Osteoblast (primary cell): ENCODE measurements at regions not wholly inside any gene's neighbourhood (a gene's known extent, or its start where the extent isn't known, plus 50 kb on each side); places are given as distances from the start of the nearest gene placed in this dataset.
"Not testable (repeated sequence)": the region's sequence is repeated elsewhere in the genome, so short reads cannot be mapped to it uniquely, and the experiment has no call there.

Source experiments
- DNase-seq: peaks from one replicate; pipeline ENCODE4 v3.0.0; 2011; ENCODE audit warnings: low spot score, mixed read lengths; ENCODE audit not compliant: insufficient read length; ENCODE audit errors: missing footprints
- H2AFZ ChIP-seq: 2 replicates; pipeline ENCODE4 v1.6.0; 2011; ENCODE audit warnings: mild to moderate bottlenecking, low read length
- H3K27ac ChIP-seq: 2 replicates; pipeline ENCODE4 v1.5.1; 2011; ENCODE audit warnings: mild to moderate bottlenecking, low read depth, low read length, moderate library complexity
- H3K27me3 ChIP-seq: 2 replicates; pipeline ENCODE4 v1.6.0; 2012; ENCODE audit warnings: mild to moderate bottlenecking, control low read depth, inconsistent platforms, low read length, moderate library complexity; ENCODE audit not compliant: insufficient read depth
- H3K36me3 ChIP-seq: 2 replicates; pipeline ENCODE4 v1.5.1; 2011; ENCODE audit warnings: mild to moderate bottlenecking, low read length, control low read depth, moderate library complexity; ENCODE audit not compliant: insufficient read depth
- H3K4me1 ChIP-seq: 2 replicates; pipeline ENCODE4 v1.5.1; 2011; ENCODE audit warnings: mild to moderate bottlenecking, low read length, control low read depth, moderate library complexity; ENCODE audit not compliant: insufficient read depth
- H3K4me2 ChIP-seq: 2 replicates; pipeline ENCODE4 v1.6.0; 2011; ENCODE audit warnings: mild to moderate bottlenecking, low read length; ENCODE audit not compliant: insufficient read depth
- H3K4me3 ChIP-seq: fragments of 200-600 bp; sonication (generic); 3 replicates; pipeline ENCODE4 v1.5.1; 2012; ENCODE audit warnings: mild to moderate bottlenecking, low read length, inconsistent platforms; ENCODE audit not compliant: insufficient read depth
- H3K79me2 ChIP-seq: 2 replicates; pipeline ENCODE4 v1.6.0; 2012; ENCODE audit warnings: mild to moderate bottlenecking, low read length, control low read depth, inconsistent platforms; ENCODE audit not compliant: insufficient read depth
- H3K9me3 ChIP-seq: 2 replicates; pipeline ENCODE4 v1.5.1; 2011; ENCODE audit warnings: low read depth, low read length, control low read depth
- H4K20me1 ChIP-seq: 2 replicates; pipeline ENCODE4 v1.6.0; 2012; ENCODE audit warnings: mild to moderate bottlenecking, low read length, control low read depth; ENCODE audit not compliant: insufficient read depth
- TF ChIP-seq, protein P1 (sequence below): IDR thresholded peaks from 2 replicates; pipeline ENCODE4 v1.5.1; 2011; ENCODE audit warnings: mild to moderate bottlenecking, low read depth, low read length, moderate library complexity; ENCODE audit errors: extremely low read depth

DNA sequence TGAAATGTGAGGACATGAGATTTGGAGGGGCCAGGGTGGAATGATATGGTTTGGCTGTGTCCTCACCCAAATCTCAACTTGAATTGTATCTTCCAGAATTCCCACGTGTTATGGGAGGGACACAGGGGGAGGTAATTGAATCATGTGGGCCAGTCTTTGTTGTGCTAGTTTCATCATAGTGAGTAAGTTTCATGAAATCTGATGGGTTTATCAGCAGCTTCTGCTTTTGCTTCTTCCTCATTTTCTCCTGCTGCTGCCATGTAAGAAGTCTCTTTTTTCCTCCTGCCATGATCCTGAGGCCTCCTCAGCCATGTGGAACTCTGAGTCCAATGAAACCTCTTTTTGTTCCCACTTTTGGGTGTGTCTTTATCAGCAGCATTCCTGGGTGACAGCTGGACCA, 104.3 kb upstream of the UNC5B start:
- H2AFZ ChIP-seq, H3K27ac ChIP-seq, H4K20me1 ChIP-seq, H3K79me2 ChIP-seq, H3K4me2 ChIP-seq, H3K4me3 ChIP-seq, H3K4me1 ChIP-seq, DNase-seq, H3K9me3 ChIP-seq, H3K36me3 ChIP-seq: not testable (repeated sequence)
- peaks cover 17% of the 10 kb centered on the region for H3K27me3 ChIP-seq

DNA sequence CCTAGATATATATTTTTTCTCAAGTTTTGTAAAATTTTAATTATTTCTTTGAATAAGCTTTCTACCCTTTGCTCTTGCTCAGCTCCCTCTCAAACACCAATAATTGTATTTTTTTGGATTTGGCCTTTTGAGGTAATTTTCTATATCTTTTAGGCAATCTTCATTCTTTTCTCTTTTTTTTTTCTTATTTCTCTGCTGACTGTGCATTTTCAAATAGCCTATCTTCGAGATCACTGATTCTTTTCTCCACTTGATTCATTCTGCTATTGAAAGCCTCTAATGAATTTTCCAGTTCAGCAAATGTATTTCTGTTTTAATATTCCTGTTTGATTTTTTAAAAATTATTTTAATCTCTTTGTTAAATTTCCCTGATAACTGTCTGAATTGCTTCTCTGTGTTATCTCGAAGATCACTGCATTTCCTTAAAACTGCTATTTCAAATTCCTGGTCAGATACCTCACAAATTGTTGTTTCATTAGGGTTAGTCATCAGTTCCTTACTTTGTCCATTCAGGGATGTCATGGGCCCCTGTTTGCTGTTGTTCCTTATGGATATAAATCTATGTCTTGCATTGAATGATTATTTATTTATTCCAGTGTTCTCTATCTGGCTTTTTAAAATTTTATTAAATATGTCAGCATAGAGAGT, 100.1 kb upstream of the UNC5B start:
- Histone ChIP-seq H3K4me3 (no peak overlapping the region), H3K36me3 (no peaks in the 10 kb centered on the region), H4K20me1 (no peaks in the 10 kb centered on the region), H3K4me1 (no peaks in the 10 kb centered on the region), H3K4me2 (no peak overlapping the region), H2AFZ (no peak overlapping the region), H3K9me3 (peaks cover 4% of the 10 kb centered on the region), H3K79me2 (no peaks in the 10 kb centered on the region), H3K27me3 (peaks cover 7% of the 10 kb centered on the region), H3K27ac (no peak overlapping the region)
- DNase-seq = no peak
- TF ChIP-seq, protein P1, sequence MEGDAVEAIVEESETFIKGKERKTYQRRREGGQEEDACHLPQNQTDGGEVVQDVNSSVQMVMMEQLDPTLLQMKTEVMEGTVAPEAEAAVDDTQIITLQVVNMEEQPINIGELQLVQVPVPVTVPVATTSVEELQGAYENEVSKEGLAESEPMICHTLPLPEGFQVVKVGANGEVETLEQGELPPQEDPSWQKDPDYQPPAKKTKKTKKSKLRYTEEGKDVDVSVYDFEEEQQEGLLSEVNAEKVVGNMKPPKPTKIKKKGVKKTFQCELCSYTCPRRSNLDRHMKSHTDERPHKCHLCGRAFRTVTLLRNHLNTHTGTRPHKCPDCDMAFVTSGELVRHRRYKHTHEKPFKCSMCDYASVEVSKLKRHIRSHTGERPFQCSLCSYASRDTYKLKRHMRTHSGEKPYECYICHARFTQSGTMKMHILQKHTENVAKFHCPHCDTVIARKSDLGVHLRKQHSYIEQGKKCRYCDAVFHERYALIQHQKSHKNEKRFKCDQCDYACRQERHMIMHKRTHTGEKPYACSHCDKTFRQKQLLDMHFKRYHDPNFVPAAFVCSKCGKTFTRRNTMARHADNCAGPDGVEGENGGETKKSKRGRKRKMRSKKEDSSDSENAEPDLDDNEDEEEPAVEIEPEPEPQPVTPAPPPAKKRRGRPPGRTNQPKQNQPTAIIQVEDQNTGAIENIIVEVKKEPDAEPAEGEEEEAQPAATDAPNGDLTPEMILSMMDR = no peak

DNA sequence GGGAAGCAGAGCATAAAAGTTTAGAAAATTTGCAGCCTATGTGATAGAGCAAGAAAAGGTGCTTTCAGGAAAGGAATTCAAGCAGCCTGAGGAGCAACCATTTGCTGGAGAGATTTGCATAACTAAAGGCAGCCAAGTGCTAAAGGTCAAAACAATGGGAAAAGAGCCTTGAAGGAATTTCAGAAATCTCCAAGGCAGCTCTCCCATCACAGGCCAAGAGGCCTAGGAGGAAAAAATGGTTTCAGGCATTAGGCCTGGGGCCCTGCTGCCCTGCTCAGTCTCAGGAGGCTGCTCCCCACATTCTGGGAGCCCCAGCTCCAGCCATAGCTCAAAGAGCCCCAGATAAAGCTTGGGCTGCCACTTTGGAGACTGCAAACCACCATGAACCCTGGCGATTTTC, 95.9 kb upstream of the UNC5B start:
- Histone ChIP-seq H3K4me3 (no peak overlapping the region), H3K27ac (no peak overlapping the region), H3K4me1 (no peaks in the 10 kb centered on the region), H3K4me2 (no peak overlapping the region), H2AFZ (no peak overlapping the region), H4K20me1 (no peaks in the 10 kb centered on the region), H3K36me3 (no peaks in the 10 kb centered on the region), H3K27me3 (no peaks in the 10 kb centered on the region), H3K9me3 (peaks cover 4% of the 10 kb centered on the region), H3K79me2 (no peaks in the 10 kb centered on the region)
- no peak for DNase-seq
- TF ChIP-seq, protein P1 = no peak

DNA sequence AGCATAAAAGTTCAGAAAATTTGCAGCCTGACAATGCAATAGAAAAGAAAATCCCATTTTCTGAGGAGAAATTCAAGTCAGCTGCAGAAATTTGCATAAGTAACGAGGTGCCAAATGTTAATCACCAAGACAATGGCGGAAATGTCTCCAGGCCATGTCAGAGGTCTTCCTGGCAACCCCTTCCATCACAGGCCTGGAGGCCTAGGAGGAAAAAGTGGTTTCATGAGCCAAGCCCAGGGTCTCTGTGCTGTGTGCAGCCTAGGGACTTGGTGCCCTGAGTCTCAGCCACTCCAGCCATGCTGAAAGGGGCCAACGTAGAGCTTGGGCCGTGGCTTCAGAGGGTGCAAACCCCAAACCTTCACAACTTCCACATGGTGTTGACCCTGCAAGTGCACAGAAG, 94.8 kb upstream of the UNC5B start:
- H2AFZ ChIP-seq, H3K4me3 ChIP-seq, H4K20me1 ChIP-seq, H3K9me3 ChIP-seq, H3K4me2 ChIP-seq, H3K27me3 ChIP-seq, H3K36me3 ChIP-seq, H3K79me2 ChIP-seq, DNase-seq, H3K27ac ChIP-seq, H3K4me1 ChIP-seq: not testable (repeated sequence)

DNA sequence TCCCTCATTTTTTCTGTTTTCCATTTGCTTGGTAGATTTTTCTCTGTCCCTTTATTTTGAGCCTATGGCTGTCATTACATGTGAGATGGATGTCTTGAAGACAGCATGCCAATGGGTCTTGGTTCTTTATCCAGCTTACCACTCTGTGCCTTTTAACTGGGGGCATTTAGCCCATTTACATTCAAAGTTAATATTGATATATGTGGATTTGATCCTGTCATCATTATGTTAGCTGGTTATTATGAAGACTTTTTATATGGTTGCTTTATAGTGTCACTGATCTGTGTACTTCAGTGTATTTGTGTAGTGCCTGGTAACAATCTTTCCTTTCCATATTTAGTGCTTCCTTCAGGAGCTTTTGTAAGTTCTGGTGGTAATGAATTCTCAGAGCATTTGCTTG, 89.3 kb upstream of the UNC5B start:
- Histone ChIP-seq H3K4me2 (no peak overlapping the region), H3K27ac (no peak overlapping the region), H3K36me3 (no peaks in the 10 kb centered on the region), H3K79me2 (no peaks in the 10 kb centered on the region), H4K20me1 (no peaks in the 10 kb centered on the region), H3K27me3 (peaks cover 12% of the 10 kb centered on the region), H2AFZ (no peak overlapping the region), H3K4me1 (no peaks in the 10 kb centered on the region), H3K9me3 (no peaks in the 10 kb centered on the region), H3K4me3 (no peak overlapping the region)
- TF ChIP-seq, protein P1 = no peak
- no peak for DNase-seq
